Stimulated activated CD8-positive, alpha-beta memory T cell treated with anti-CD3 and anti-CD28 coated beads, Interleukin-2, amount 100 ng/mL, for 48 hours (primary cell): ENCODE measurements at regions not wholly inside any gene's neighbourhood (a gene's known extent, or its start where the extent isn't known, plus 50 kb on each side); places are given as distances from the start of the nearest gene placed in this dataset.

Experiments used
- DNase-seq, 2 donors: peaks; one replicate each; pipeline ENCODE4 v3.0.0-alpha.2; 2020; ENCODE audit warnings: low read depth in 2 of 2

DNA sequence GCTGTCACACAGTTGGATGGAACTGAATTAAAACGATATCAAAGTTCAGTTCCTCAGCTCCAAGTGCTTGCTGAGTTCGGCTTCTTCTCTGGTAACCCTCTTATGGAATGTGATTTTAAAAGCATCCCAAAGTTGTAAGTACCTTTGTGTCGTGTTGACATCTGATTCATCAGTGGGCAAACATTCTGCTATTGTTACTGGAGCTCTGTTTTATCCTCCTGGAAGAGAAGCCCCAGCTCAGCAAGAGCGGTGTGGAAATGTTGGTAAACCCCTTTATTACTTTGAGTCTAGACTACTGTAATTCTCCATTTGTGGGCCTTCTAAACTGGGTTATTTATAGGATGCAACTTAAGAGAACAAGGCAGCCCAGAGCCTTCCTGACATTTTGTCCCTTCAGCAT is 699.3 kb upstream of the WWC1 start:
- DNase-seq = no peak

DNA sequence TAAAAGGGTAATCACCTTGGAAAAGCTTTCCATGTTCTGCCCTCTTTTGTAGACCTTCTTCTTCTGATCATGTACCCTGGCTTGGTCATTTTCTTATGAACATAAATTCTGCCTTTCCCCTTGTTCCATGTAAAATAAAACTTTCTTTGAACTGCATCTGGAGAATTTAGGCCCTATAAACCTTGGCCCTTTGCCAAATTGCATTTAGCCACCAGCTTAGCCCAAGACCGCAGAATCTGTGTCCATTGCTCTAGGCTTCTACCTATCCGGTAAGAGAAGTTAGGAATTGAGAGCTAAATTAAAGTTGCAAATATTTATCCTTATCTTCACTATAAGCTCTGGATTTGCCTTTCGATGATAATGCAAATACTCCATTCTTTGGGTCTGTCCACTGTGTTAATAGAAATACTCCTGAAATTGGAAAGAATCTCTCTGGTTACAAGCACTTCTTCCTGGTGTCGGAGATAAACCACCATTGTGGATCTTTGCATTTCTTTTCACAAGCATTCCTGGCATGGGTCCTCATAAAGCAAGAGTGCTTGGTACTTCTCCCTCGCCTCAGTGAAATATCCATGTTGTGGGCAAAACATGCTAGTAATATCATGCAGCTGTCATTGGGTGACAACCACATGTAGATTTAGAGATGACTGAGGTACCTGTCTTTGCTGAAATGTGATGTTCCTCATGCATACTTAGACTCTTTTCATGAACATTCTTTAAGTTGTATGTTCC is 698.0 kb upstream of the WWC1 start:
- no peak for DNase-seq

DNA sequence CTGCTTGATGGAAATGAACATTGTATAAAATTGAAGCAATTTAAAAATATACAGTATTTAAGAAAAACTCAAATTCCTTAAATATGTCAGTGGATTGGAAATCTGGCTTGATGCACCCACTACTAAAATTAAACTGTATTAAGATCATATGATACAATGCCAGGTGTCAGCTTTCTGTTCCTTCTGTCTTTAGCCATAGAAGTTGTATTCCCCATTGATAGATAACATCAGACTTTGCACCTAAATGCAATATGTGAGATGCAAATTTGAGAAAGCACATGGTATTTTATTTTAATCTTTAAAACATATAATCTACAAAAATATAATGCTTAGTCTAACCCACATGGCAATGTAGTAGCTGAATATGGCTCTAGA is 697.4 kb upstream of the WWC1 start:
- DNase-seq = no peak

GRCh38 chr5:167594750-167595149 is 696.7 kb upstream of the WWC1 start:
- DNase-seq = no peak

DNA sequence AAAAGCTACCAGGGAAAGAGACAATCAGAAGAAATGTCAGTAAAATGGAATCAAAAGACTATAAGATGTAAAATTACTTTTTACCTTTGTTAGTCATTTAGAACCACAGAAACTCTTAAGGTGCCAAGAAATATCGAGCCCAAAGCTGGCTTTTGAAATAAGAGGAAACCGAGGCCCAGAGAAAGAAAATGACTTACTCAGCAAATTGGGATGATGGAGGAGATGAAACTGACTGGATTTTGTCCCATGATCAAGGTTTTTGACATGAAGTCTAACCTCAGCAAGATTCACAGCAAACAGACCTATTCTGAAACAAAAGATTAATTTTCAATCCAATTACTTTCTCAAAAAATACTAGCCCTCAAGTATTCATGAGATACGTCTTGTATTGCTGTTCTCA is 696.2 kb upstream of the WWC1 start:
- DNase-seq = no peak

DNA sequence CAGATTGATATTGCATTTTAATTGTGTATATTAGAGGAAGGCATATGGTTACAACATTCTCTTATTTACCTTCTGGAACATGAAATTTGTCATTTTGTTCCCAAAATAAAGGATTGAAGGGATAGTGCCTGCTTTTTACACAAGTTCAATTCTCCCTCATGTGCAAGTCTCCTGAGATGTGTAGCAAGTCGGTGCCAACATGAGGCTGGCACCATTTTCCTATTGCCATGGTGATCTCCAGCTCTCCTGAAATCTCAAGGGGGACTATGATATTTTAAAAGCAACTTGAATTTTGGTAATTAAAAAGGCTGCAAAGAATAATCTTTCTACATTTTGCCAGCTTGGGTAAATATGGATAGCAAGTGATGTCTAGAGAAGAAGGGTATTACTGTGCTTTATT is 693.3 kb upstream of the WWC1 start:
- DNase-seq = no peak

DNA sequence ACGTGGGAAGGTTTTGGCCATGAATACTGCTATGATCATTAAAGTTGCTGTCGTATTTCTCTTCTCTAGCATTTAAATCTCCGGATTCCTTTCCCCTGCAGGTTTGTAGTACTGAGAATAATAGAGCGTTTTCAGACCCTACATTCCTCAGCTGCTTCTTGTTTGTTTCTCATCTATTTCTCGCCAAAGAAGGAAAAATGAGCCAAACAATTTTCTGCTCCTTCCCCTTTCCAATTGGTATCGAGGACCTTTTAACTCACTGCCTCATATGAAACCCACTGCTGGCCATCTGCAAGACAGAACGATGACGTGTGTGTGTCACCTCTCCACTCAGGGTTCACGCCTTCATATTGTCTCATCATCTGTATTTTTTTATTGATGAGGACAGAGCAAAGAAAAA is 689.4 kb upstream of the WWC1 start:
- no peak for DNase-seq

- no peak for DNase-seq
These were observed 688.3 kb upstream of the WWC1 start for GRCh38 chr5:167603135-167603534.

DNA sequence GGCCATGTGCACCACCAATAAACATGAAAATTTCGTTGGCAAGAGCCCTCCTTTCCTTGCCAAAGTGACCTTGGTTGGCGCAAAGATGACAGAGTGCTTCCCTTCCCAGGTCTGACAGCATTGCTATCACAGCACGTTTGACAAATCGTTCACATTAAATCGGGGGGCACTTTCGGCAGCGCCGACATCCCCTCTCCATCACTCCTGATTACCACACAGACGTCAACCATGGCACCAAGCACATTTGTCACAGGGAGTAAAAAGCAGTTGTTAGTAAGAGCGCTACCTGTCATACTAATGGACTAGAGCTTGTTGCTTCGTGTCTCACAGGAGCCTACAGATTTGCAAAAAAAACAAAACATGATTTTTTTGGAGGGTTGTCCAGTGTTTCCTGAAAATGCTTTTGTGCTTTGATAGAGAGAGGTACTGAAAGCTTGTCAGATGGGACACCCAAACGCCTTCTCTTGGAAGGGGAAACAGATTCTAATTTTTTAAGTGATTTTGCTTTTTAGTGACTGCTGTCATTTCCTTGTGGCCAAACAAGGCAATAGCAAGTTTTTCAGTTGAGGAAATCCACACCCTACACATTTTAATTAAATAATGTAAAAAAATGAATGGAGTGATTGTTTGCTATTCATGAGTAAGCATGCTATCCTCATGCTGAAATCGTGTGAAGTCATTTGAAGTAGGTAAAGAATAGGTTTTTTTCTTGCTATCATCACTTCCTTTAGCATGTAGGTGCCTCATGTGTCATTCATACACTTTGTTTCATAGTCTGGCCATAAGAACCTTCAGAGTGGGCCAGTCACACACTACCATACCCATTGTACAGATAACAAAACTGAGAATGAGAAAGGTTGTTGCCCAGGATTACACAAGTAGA is 682.8 kb upstream of the WWC1 start:
- no peak for DNase-seq

DNA sequence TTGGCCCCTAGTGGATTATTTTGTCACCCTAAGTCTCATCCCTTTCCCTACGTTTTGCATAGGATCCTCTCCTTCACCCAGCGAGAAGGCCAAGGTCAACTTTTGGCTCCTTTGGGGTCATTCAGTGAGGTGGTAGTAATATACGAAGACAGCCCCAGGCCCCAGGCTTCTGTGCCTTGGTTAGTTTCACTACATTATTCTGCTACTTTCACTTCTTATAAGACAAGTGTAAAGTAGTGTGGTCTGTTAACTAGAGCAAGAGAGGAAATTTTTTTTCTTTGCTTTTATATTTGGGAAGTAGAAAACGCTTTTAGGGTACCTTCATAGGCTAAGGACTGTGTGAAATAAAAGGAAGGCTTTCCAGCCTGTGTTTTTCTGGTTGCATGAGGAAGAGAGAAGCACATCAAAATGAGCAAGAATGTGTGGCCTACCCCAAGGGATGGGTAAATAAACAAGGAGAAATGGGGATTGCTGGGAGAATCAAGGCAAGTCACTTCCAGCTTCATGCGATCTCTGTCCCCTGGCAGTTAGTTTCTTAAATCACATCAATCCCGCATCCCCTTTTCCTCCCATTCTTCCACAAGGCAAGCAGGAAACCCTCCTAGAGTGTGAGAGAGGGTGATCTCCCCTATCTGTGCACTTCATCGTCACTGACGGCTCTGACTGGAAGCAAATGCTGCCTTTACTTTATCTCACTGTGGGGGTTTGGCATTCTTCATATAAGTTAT is 677.0 kb upstream of the WWC1 start:
- no peak for DNase-seq

DNA sequence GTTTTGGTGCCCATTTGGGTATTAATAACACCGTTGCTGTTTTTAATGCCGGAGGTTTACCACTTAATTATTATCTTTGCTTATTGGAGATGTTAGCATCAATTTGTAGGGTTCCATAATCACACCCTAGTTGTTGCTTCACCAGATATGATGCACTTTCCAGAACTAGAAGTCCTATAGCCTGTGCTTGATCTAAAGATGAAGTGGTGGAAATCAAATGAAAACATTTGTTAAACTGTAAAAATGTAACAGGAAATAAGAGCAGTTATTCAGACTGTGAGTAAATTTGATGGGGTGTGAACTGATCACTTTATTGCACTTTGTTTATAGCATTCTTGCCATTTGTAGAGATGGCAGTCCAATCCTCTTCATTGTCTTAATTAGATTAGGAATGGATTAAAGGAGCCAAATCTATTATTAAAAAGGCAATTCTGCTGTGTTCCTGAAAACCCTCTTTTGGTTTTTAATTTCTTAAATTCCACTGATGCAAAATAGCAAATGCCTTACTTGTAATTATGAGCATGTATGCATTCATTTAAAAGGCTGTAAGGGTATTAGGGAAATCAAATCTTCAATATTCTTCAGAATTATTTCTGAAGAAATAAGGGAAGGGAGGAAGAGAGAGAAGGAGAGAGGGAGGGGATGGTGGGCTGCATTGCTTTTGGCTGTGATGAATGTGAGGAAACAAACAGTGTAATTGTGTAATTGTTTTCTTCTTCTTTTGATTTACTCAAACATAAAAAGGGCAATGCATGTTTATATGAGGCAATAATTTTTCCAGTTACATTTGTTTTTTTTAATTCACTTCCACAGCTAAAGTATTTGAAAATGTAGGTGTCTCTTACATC is 675.2 kb upstream of the WWC1 start:
- no peak for DNase-seq

GRCh38 chr5:167623354-167623753 is 668.1 kb upstream of the WWC1 start:
- no peak for DNase-seq

DNA sequence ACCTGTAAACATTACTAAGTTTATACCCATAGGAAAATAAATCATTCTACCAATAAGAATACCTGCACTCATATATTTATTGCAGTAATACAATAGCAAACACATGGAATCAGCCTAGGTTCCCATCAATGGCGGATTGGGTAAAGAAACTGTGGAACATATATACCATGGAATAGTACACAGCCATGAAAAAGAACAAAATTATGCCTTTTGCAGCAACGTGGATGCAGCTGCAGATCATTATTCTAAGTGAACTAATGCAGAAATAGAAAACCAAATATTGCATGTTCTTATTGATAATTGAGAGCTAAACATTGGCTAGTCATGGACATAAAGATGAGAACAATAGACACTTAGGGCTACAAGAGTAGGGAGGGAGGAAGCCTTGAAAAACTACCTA is 667.4 kb upstream of the WWC1 start:
- no peak for DNase-seq

- no peak for DNase-seq
These were observed 664.9 kb upstream of the WWC1 start for GRCh38 chr5:167626341-167627123.

- no peak for DNase-seq
These were observed 661.8 kb upstream of the WWC1 start for GRCh38 chr5:167629634-167630033.

DNA sequence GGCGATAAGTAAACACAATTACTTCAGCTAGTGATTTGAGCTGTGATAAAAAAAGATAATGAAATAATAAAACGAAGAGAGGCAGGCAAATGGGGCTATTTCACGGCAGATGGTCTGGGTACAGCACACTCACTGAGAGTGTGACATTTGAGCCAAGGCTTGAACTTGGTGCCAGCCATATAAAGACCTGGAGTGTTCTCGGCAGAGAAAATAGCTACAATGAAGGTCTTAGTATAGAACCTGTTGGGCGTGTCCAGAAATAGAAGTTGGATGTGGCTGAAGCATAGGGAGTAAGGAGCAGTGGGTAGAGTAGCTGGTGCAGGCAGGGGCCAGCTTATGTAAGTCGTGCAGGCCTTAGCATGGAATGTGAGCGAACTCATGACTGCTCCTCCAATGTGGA is 660.3 kb upstream of the WWC1 start:
- no peak for DNase-seq

DNA sequence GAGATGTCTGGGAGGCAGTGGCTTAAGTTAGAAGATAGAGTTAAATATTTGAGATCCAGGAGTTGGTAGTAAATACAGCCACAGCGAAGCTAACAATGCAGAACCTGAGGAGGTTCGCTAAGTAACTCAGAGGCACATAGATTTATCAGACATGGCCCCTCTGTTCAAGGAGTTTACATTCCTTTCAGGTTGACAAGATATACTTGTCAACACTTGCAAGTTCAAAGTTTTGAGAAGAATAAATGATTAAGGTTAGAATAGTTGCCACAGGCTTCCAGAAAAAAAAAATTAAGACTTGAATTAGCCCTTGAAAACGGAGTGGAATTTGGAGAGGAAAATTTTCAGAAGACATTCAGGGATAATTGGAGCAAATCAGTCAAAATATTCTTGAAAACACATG is 658.3 kb upstream of the WWC1 start:
- no peak for DNase-seq

DNA sequence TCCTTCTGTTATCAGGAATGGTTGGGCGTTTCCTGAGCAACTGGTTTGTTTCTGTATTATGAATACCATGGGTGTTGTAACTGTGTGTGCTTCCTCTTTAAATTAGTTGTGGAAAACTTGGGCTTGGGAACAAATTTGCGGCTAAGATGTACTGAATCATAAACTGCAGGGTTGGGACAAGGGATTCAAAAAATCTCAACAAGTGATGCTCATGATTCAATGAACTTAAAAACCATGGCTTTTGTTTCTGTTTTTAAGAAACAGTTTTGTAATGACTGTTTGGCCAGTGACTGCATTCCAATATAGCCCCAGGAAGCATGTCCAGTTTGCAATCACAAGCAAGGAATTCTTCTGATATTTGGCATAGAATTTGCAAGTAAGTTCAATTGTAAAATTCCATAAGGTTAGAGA is 657.5 kb upstream of the WWC1 start:
- DNase-seq = no peak

- DNase-seq = no peak
These were observed 657.0 kb upstream of the WWC1 start for GRCh38 chr5:167634432-167634831.

GRCh38 chr5:167638816-167639215 is 652.6 kb upstream of the WWC1 start:
- no peak for DNase-seq

DNA sequence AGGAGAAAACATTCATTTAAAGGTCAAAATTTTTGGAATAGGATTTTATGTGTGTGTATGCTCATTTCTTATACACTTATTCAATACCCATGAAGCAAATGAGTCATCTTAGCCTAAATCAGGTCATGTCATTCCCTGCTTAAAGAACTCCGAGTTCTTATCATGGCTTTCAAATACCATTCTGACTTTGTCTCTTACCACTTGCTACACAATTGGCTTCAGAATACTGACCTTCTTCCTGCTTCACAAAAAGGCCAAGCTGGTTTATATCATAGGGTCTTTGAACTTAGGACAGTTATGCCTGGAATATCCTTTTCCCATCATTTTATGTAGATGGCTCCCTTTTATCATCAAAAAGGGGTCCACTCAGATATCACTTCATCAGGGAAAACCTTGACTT is 652.2 kb upstream of the WWC1 start:
- no peak for DNase-seq
